ENCODE measurements at regions not wholly inside any gene's neighbourhood (a gene's known extent, or its start where the extent isn't known, plus 50 kb on each side); places are given as distances from the start of the nearest gene placed in this dataset.

DNA sequence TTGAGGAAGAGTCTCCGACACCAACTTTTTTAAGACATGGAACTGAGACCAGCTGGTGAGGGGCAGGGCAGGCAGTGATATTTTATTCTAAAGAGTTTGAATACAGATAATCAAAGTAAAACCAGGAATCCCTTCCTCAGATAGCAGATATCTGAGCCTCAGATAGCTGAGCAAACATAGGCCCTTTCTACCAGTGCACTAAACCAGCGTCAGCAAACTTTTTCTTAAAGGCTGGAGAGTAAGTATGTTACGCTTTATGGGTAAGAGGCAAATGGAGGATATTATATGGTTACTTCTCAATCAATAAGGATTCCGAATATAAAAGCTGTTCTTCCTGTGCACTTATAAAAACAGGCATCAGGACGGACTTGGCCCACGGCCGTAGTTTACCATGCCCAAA, 73.9 kb downstream of the WNT5A start:
- Mint-ChIP-seq H3K4me3 (ENCODE audit: unreplicated experiment) (no peak overlapping the region), H3K27ac (ENCODE audit: unreplicated experiment) (no peak overlapping the region), H3K36me3 (ENCODE audit: insufficient read depth, unreplicated experiment) (no peaks in the 10 kb centered on the region), H3K27me3 (ENCODE audit: insufficient read depth, unreplicated experiment) (no peaks in the 10 kb centered on the region), H3K9me3 (ENCODE audit: unreplicated experiment) (no peaks in the 10 kb centered on the region), H3K4me1 (ENCODE audit: low read depth, unreplicated experiment) (peaks cover 12% of the 10 kb centered on the region)
- Histone ChIP-seq H3K4me1 (peaks cover 17% of the 10 kb centered on the region; the same call in 1 of the 2 replicates), H3K36me3 (ENCODE audit: control insufficient read depth, insufficient read depth, low read length) (no peaks in the 10 kb centered on the region), H3K9me3 (peaks cover 1% of the 10 kb centered on the region; the same call in 1 of the 2 replicates), H3K4me3 (ENCODE audit: low read depth, low read length) (no peak overlapping the region), H3K27me3 (replicated peaks; ENCODE audit: control insufficient read depth, insufficient read depth, low read length) (no peaks in the 10 kb centered on the region)
- POLR2A ChIA-PET, result no interaction called here
- TF ChIP-seq, protein P1, sequence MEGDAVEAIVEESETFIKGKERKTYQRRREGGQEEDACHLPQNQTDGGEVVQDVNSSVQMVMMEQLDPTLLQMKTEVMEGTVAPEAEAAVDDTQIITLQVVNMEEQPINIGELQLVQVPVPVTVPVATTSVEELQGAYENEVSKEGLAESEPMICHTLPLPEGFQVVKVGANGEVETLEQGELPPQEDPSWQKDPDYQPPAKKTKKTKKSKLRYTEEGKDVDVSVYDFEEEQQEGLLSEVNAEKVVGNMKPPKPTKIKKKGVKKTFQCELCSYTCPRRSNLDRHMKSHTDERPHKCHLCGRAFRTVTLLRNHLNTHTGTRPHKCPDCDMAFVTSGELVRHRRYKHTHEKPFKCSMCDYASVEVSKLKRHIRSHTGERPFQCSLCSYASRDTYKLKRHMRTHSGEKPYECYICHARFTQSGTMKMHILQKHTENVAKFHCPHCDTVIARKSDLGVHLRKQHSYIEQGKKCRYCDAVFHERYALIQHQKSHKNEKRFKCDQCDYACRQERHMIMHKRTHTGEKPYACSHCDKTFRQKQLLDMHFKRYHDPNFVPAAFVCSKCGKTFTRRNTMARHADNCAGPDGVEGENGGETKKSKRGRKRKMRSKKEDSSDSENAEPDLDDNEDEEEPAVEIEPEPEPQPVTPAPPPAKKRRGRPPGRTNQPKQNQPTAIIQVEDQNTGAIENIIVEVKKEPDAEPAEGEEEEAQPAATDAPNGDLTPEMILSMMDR (IDR thresholded peaks at IDR 0.05; ENCODE audit: insufficient read depth in 1 of 2, low read depth in 1 of 2, low read length in 1 of 2, severe bottlenecking in 1 of 2, unreplicated experiment in 1 of 2), result no peak
- CTCF ChIA-PET, result no interaction called here
- no TSS peak for BruUV-seq (replicated peaks)
- DNase-seq, result no peak
- intact Hi-C loops (cut with micrococcal nuclease; ENCODE audit: unreplicated experiment), result no loop called here

DNA sequence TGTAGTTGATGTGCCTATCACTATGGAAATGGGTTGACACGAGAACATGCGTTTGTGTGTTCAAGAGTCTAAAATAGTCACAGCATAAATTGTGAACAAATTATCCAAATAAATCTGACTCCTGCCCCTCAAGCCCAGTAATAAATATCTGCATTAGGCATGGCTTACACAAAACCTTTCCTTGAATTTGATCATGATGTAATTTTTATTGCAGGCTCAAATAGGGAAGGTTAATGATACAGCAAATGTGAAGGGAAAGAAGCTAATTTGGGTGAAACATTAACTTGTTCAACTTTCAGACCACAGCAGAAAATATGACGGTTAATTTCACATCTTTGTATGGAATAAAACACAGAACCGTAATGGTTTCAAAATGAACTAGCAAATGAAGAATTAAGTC, 74.6 kb downstream of the WNT5A start:
- H3K4me1 ChIP-seq, result peaks cover 17% of the 10 kb centered on the region; the same call in 1 of the 2 replicates
- CTCF ChIA-PET, result no interaction called here
- no peaks in the 10 kb centered on the region for H3K9me3 ChIP-seq
- H3K4me3 Mint-ChIP-seq (ENCODE audit: unreplicated experiment), result no peak overlapping the region
- no peak overlapping the region for H3K4me3 ChIP-seq (ENCODE audit: low read depth, low read length)
- POLR2A ChIA-PET, result no interaction called here
- no TSS peak for BruUV-seq (replicated peaks)
- H3K36me3 Mint-ChIP-seq (ENCODE audit: insufficient read depth, unreplicated experiment), result no peaks in the 10 kb centered on the region
- H3K27me3 Mint-ChIP-seq (ENCODE audit: insufficient read depth, unreplicated experiment), result no peaks in the 10 kb centered on the region
- H3K27ac Mint-ChIP-seq (ENCODE audit: unreplicated experiment), result no peak overlapping the region
- peaks cover 12% of the 10 kb centered on the region for H3K4me1 Mint-ChIP-seq (ENCODE audit: low read depth, unreplicated experiment)
- DNase-seq, result no peak
- no peaks in the 10 kb centered on the region for H3K27me3 ChIP-seq (replicated peaks; ENCODE audit: control insufficient read depth, insufficient read depth, low read length)
- intact Hi-C loops (cut with micrococcal nuclease; ENCODE audit: unreplicated experiment), result no loop called here
- H3K36me3 ChIP-seq (ENCODE audit: control insufficient read depth, insufficient read depth, low read length), result no peaks in the 10 kb centered on the region
- TF ChIP-seq, protein P1 (IDR thresholded peaks at IDR 0.05; ENCODE audit: insufficient read depth in 1 of 2, low read depth in 1 of 2, low read length in 1 of 2, severe bottlenecking in 1 of 2, unreplicated experiment in 1 of 2), result no peak
- no peaks in the 10 kb centered on the region for H3K9me3 Mint-ChIP-seq (ENCODE audit: unreplicated experiment)

DNA sequence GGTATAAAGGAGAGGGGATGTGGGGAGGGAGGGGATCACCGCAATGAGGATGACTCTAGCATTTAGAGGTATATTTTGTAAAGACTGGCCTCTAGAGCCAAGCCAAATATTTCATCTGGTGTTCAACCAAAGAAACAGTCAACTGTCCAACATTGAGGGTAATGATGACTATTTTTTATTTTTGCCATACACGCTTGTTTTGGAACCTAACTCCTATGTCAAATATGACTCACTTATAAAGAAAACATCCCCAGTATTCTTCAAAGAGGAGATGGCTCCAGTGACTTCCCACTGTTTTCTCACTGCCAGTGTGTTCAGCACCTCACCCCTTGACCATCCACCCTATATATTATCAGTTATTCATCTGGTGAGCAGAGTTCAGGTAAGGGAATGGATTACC, 77.3 kb downstream of the WNT5A start:
- Mint-ChIP-seq H3K4me1 (ENCODE audit: low read depth, unreplicated experiment) (peaks cover 7% of the 10 kb centered on the region), H3K27ac (ENCODE audit: unreplicated experiment) (no peak overlapping the region), H3K36me3 (ENCODE audit: insufficient read depth, unreplicated experiment) (no peaks in the 10 kb centered on the region), H3K4me3 (ENCODE audit: unreplicated experiment) (no peak overlapping the region), H3K9me3 (ENCODE audit: unreplicated experiment) (no peaks in the 10 kb centered on the region), H3K27me3 (ENCODE audit: insufficient read depth, unreplicated experiment) (no peaks in the 10 kb centered on the region)
- ChIA-PET CTCF (no interaction called here), POLR2A (no interaction called here)
- intact Hi-C loops (cut with micrococcal nuclease; ENCODE audit: unreplicated experiment), result no loop called here
- DNase-seq, result no peak
- no TSS peak for BruUV-seq (replicated peaks)
- TF ChIP-seq, protein P1 (IDR thresholded peaks at IDR 0.05; ENCODE audit: insufficient read depth in 1 of 2, low read depth in 1 of 2, low read length in 1 of 2, severe bottlenecking in 1 of 2, unreplicated experiment in 1 of 2), result no peak
- Histone ChIP-seq H3K4me1 (peaks cover 13% of the 10 kb centered on the region; the same call in 1 of the 2 replicates), H3K4me3 (ENCODE audit: low read depth, low read length) (no peak overlapping the region), H3K9me3 (no peaks in the 10 kb centered on the region), H3K27me3 (replicated peaks; ENCODE audit: control insufficient read depth, insufficient read depth, low read length) (no peaks in the 10 kb centered on the region), H3K36me3 (ENCODE audit: control insufficient read depth, insufficient read depth, low read length) (no peaks in the 10 kb centered on the region)

Data from Caco-2 (cell line).